ENCODE measurements at regions not wholly inside any gene's neighbourhood (a gene's known extent, or its start where the extent isn't known, plus 50 kb on each side); places are given as distances from the start of the nearest gene placed in this dataset.

DNA sequence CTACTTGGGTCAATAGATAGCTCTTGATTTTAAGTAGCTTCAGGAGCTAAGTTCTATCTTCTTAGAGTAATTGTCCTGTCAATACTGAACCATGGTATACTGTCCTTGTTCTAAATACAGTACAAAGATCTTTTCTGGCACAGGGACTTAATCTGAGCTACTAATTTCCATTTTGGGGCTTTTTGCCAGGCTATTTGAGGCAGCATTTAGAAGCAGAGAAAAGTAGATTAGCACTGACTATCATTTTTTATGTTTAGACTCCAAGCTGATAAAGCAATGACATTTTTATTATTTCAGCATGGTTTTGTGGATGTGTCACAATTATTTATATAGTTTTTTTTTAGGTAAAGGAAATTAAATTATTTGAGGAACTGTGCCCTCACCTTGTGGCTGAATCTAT is 163.2 kb downstream of the FAT3 start:
- TF ChIP-seq POLR2AphosphoS5 (IDR thresholded peaks at IDR 0.05): no peak
- TF ChIP-seq, protein P1, sequence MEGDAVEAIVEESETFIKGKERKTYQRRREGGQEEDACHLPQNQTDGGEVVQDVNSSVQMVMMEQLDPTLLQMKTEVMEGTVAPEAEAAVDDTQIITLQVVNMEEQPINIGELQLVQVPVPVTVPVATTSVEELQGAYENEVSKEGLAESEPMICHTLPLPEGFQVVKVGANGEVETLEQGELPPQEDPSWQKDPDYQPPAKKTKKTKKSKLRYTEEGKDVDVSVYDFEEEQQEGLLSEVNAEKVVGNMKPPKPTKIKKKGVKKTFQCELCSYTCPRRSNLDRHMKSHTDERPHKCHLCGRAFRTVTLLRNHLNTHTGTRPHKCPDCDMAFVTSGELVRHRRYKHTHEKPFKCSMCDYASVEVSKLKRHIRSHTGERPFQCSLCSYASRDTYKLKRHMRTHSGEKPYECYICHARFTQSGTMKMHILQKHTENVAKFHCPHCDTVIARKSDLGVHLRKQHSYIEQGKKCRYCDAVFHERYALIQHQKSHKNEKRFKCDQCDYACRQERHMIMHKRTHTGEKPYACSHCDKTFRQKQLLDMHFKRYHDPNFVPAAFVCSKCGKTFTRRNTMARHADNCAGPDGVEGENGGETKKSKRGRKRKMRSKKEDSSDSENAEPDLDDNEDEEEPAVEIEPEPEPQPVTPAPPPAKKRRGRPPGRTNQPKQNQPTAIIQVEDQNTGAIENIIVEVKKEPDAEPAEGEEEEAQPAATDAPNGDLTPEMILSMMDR (IDR thresholded peaks at IDR 0.05): no peak

Data from upper lobe of left lung (tissue), 4 donors.